GM19395 (cell line): ENCODE measurements at regions not wholly inside any gene's neighbourhood (a gene's known extent, or its start where the extent isn't known, plus 50 kb on each side); places are given as distances from the start of the nearest gene placed in this dataset.
"Not testable (repeated sequence)": the region's sequence is repeated elsewhere in the genome, so short reads cannot be mapped to it uniquely, and the experiment has no call there.

Source experiments
- ATAC-seq: cut with Tn5 transposase; IDR thresholded peaks from one replicate; pipeline ENCODE4 v1.9.1; 2021; ENCODE audit warnings: mild to moderate bottlenecking, moderate library complexity; ENCODE audit not compliant: unreplicated experiment

DNA sequence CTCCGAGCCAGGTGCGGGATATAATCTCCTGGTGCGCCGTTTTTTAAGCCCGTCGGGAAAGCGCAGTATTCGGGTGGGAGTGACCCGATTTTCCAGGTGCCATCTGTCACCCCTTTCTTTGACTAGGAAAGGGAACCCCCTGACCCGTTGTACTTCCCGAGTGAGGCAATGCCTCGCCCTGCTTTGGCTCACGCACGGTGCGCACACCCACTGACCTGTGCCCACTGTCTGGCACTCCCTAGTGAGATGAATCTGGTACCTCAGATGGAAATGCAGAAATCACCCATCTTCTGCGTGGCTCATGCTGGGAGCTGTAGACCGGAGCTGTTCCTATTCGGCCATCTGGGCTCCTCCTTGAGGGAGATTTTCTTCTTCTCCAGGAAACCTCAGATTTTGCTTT, 1135.1 kb upstream of the DIAPH2 start:
- not testable (repeated sequence) for ATAC-seq

DNA sequence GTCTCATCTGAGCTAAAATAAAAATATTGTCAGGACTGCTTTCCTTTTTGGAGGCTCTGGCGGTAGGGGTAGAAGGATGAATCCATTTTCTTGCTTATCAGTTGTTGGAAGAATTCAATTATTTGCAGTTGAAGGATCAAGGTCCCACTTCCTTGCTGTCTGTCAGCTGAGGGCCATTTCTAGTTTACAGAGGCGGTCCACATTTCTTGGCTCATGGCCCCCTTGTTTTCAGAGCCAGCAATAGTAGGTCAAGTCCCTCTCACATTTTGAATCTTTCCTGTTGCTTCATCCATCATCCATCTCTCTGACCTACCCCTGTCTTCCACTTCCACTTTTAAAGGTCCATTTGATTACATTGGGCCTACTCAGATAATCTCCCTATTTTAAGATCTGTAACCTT, 1099.3 kb upstream of the DIAPH2 start:
- no peak for ATAC-seq

GRCh38 chrX:95612350-95612749, 1072.3 kb upstream of the DIAPH2 start:
- no peak for ATAC-seq

- ATAC-seq, result no peak
Observed at GRCh38 chrX:95622200-95622599, 1062.4 kb upstream of the DIAPH2 start.

- ATAC-seq, result no peak
Observed at GRCh38 chrX:95626748-95627147, 1057.9 kb upstream of the DIAPH2 start.

- no peak for ATAC-seq
Observed at GRCh38 chrX:95628796-95629195, 1055.8 kb upstream of the DIAPH2 start.

GRCh38 chrX:95629737-95630136, 1054.9 kb upstream of the DIAPH2 start:
- ATAC-seq, result no peak

- ATAC-seq, result no peak
Observed at GRCh38 chrX:95640226-95640625, 1044.4 kb upstream of the DIAPH2 start.

DNA sequence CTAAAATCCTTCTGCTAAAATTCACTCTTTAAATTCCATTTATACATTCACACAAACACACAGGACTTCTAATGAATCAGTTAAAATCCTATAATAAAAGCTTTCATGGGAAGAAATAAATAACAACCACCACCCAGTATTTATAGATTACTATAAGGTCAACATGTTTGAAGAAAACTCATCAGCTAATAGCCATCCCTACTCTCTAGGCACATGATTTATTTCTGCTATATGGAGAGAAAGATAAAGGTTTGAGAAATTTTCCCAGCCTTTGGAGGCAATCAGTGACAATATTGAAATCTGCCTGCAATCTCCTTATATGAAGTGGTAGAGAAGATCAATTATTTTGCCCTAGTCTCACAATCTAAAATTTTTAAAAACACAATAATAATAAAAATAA, 1038.9 kb upstream of the DIAPH2 start:
- no peak for ATAC-seq

- ATAC-seq, result peak; percentile 60
Observed at GRCh38 chrX:95662200-95662599, 1022.4 kb upstream of the DIAPH2 start.

GRCh38 chrX:95666056-95666455, 1018.6 kb upstream of the DIAPH2 start:
- ATAC-seq, result no peak

- ATAC-seq, result no peak
Observed at GRCh38 chrX:95675011-95675410, 1009.6 kb upstream of the DIAPH2 start.

DNA sequence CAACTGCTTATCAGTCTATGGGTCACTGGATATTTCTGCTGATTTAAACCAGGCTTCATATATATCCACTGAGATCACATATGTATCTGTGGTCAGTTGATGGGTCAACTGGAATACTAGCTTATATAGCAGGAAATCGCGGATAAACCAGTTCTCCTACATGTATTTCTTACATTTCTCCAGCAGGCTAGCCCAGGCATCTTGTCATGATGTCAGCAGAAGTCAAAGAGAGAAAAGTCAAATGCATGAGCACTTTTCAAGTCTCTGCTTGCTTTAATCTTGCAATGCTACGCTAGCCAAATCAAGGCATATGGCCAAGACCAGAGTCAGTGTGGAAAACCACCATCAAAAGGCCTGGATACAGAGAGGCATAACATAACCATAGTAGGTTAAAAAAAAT, 1008.8 kb upstream of the DIAPH2 start:
- ATAC-seq, result no peak

- no peak for ATAC-seq
Observed at GRCh38 chrX:95678679-95679078, 1006.0 kb upstream of the DIAPH2 start.

GRCh38 chrX:95693365-95693764, 991.3 kb upstream of the DIAPH2 start:
- no peak for ATAC-seq

DNA sequence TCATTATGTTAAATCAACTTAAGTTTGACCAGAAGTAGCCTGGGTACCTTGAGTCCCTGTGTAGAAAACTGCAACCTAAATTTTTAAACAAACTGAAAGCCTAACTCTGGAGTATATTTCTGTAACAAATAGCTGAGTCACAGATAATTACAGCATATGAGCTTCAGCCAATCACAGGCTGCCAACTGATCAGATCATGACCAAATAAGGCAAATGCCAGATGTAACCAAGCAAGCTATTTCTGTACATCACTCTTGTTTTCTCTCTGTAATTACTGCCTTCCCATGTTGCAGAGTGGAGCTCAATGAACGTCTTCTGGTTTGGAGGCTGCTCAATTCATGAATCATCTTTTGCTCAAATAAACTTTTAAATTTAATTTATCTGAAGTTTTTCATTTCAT, 980.9 kb upstream of the DIAPH2 start:
- no peak for ATAC-seq

DNA sequence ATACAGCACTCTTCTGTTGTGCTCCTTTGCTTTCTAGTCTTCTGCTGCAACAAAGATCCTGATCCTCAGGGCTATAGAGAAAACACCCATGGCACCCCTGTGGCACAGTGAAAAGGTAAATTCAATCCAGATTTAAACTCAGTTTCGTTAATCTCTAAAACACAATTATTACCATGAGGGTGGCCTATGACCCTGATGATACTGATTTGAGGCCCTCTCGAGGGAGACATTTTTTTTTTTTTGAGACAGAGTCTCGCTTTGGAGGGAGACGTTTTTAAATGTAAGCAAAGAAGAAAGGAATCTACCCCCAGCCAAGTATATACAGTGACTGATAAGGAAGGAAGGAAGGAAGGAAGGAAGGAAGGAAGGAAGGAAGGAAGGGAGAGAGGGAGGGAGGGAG, 967.8 kb upstream of the DIAPH2 start:
- no peak for ATAC-seq

DNA sequence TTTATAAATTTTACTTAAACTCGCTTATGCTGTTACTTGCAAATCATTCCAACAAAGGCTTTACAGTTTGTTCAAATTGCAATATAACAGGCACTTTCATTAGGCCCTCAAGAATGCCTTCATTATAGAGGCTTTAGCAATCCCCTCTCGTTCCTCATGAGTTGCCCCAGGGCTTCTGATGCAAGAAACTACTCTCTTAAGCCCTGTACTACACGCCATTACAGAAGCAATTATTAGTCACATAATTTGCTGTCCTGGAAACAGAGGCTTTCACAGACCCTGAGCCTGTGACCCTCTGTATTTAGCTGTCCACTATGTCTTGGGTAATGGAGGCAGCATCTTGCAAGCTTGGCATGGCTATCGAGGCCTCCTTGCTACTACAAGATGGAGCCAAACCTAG, 965.9 kb upstream of the DIAPH2 start:
- ATAC-seq, result no peak

GRCh38 chrX:95721011-95721410, 963.6 kb upstream of the DIAPH2 start:
- ATAC-seq, result no peak

GRCh38 chrX:95728446-95728845, 956.2 kb upstream of the DIAPH2 start:
- ATAC-seq, result no peak

DNA sequence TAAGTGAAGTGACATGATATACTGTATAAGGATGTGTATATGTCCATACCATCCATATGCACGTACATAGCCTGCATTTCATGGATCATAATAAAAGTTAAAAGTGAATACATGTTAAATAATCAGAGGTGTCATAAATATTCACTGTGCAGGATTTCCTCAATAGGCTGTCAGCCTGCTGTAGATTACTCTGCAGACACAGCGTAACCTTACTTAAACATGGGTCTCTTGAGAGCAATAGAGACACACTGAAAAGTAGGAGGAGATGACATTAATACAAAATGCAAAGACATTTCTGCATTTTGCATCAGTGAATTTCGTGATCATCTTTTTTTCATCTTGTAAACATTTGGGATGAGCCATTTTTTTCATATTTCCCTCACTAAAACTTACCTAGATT, 955.2 kb upstream of the DIAPH2 start:
- no peak for ATAC-seq

- no peak for ATAC-seq
Observed at GRCh38 chrX:95733426-95733825, 951.2 kb upstream of the DIAPH2 start.

GRCh38 chrX:95754411-95754810, 930.2 kb upstream of the DIAPH2 start:
- ATAC-seq, result no peak

- no peak for ATAC-seq
Observed at GRCh38 chrX:95760356-95760755, 924.3 kb upstream of the DIAPH2 start.
